ENCODE measurements at regions not wholly inside any gene's neighbourhood (a gene's known extent, or its start where the extent isn't known, plus 50 kb on each side); places are given as distances from the start of the nearest gene placed in this dataset.

DNA sequence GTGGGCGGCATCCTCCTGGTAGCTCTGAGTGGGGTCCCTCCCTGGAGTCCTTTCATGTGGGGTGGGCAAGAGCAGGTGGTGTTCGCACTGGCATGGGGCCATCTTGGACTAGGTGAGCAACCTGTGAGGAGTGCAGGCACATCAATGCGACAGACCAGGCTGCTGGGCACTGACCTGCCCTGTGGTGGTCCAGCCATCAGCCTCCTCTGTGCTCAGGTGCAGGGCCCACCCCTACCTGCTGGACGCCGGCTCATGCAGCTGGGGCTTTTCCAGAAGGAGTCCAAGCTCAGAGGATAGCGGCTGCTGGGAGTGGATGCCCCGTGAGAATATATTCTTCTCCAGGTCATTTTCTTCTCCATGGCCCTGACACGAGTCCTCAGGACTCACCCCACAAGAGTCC is 424.4 kb downstream of the GLRX3 start:
- H3K9ac ChIP-seq, result no peak overlapping the region
- no peaks in the 10 kb centered on the region for H3K36me3 ChIP-seq (ENCODE audit: insufficient read depth)
- H3K27ac ChIP-seq, result no peak overlapping the region
- no peak overlapping the region for H3K4me2 ChIP-seq
- no peaks in the 10 kb centered on the region for H3K79me2 ChIP-seq (ENCODE audit: insufficient read depth, low read depth)
- TF ChIP-seq, protein P1, sequence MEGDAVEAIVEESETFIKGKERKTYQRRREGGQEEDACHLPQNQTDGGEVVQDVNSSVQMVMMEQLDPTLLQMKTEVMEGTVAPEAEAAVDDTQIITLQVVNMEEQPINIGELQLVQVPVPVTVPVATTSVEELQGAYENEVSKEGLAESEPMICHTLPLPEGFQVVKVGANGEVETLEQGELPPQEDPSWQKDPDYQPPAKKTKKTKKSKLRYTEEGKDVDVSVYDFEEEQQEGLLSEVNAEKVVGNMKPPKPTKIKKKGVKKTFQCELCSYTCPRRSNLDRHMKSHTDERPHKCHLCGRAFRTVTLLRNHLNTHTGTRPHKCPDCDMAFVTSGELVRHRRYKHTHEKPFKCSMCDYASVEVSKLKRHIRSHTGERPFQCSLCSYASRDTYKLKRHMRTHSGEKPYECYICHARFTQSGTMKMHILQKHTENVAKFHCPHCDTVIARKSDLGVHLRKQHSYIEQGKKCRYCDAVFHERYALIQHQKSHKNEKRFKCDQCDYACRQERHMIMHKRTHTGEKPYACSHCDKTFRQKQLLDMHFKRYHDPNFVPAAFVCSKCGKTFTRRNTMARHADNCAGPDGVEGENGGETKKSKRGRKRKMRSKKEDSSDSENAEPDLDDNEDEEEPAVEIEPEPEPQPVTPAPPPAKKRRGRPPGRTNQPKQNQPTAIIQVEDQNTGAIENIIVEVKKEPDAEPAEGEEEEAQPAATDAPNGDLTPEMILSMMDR (conservative IDR thresholded peaks at IDR 0.05; ENCODE audit: low read depth, low read length), result no peak
- no peak overlapping the region for H3K4me3 ChIP-seq (IDR thresholded peaks at IDR 0.05; ENCODE audit: insufficient read depth, low read depth, low read length)
- H3K27me3 ChIP-seq (ENCODE audit: insufficient read depth, low read depth), result no peaks in the 10 kb centered on the region; the same call in 1 of the 2 replicates
- no peaks in the 10 kb centered on the region for H3K4me1 ChIP-seq (ENCODE audit: low read depth, poor library complexity, severe bottlenecking)
- no peak overlapping the region for H2AFZ ChIP-seq (ENCODE audit: low read depth)
- H4K20me1 ChIP-seq (ENCODE audit: insufficient read depth), result no peaks in the 10 kb centered on the region

DNA sequence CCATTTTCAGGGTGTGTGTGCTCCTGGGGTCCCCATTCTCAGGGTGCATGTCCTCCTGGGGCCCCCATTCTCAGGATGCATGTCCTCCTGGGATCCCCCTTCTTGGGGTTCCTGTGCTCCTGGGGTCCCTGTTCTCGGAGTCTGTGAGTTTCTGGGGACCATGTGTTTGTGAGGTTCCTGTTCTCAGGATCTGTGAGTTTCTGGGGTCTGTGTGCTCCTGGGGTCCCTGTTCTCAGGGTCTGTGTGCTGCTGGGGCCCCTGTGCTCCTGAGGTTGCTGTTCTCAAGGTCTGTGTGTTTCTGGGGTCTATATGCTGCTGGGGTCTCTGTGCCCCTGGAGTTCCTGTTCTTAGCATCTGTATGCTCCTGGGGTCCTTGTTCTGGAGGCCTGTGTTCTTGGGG is 425.5 kb downstream of the GLRX3 start:
- Histone ChIP-seq H3K27ac (no peak overlapping the region), H2AFZ (ENCODE audit: low read depth) (no peak overlapping the region), H3K27me3 (ENCODE audit: insufficient read depth, low read depth) (no peaks in the 10 kb centered on the region; the same call in 1 of the 2 replicates), H4K20me1 (ENCODE audit: insufficient read depth) (no peaks in the 10 kb centered on the region), H3K4me2 (no peak overlapping the region), H3K4me1 (ENCODE audit: low read depth, poor library complexity, severe bottlenecking) (no peaks in the 10 kb centered on the region), H3K79me2 (ENCODE audit: insufficient read depth, low read depth) (no peaks in the 10 kb centered on the region), H3K4me3 (IDR thresholded peaks at IDR 0.05; ENCODE audit: insufficient read depth, low read depth, low read length) (no peak overlapping the region), H3K9ac (no peak overlapping the region), H3K36me3 (ENCODE audit: insufficient read depth) (no peaks in the 10 kb centered on the region)
- TF ChIP-seq, protein P1 (conservative IDR thresholded peaks at IDR 0.05; ENCODE audit: low read depth, low read length), result no peak

DNA sequence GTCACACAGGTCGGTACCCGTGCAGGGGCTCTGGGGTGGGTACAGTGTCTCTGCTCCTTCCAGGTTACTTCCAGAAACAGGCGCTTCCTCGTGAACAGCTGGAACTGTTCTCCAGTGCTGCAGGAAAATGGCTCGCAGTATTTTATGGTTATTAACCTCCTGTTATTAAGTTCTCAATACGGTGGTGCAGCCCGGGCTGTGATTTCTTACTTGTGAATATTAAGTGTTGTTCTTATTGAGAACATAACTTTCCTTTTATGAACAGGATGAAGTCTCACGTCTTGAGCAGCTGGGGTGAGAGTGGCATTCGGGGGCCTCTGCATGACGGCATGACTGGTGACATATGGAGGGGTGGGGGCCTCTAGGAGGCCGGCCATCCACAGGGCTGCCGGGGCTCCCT is 430.8 kb downstream of the GLRX3 start:
- Histone ChIP-seq H3K79me2 (ENCODE audit: insufficient read depth, low read depth) (no peaks in the 10 kb centered on the region), H3K36me3 (ENCODE audit: insufficient read depth) (no peaks in the 10 kb centered on the region), H3K27ac (no peak overlapping the region), H3K27me3 (ENCODE audit: insufficient read depth, low read depth) (no peaks in the 10 kb centered on the region), H2AFZ (ENCODE audit: low read depth) (no peak overlapping the region), H3K4me1 (ENCODE audit: low read depth, poor library complexity, severe bottlenecking) (no peaks in the 10 kb centered on the region), H3K4me2 (no peak overlapping the region), H4K20me1 (ENCODE audit: insufficient read depth) (no peaks in the 10 kb centered on the region), H3K4me3 (IDR thresholded peaks at IDR 0.05; ENCODE audit: insufficient read depth, low read depth, low read length) (no peak overlapping the region), H3K9ac (no peak overlapping the region)
- TF ChIP-seq, protein P1 (conservative IDR thresholded peaks at IDR 0.05; ENCODE audit: low read depth, low read length), result no peak

DNA sequence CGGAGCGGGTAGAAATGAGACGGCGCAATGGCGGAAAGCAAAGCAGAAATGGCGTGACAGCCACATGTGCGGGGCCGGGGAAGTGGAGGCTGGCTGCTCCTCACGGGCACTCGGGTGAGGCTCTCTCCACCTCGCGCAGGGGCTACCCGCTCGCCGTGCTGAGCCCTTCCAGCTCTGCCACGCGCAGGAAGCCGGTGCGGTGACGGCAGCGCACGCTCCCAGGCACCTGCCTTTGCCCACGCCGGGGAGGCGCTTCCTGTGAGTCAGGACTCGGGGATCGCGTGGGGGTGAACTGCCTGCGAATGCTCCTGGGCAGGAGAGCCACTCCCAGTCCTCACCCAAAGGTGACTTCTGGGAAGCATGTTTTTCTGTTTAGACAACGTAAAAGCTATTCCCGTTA is 431.2 kb downstream of the GLRX3 start:
- H3K27me3 ChIP-seq (ENCODE audit: insufficient read depth, low read depth), result no peaks in the 10 kb centered on the region
- H3K9ac ChIP-seq, result no peak overlapping the region
- no peak overlapping the region for H3K4me2 ChIP-seq
- H3K79me2 ChIP-seq (ENCODE audit: insufficient read depth, low read depth), result no peaks in the 10 kb centered on the region
- no peaks in the 10 kb centered on the region for H3K36me3 ChIP-seq (ENCODE audit: insufficient read depth)
- no peaks in the 10 kb centered on the region for H4K20me1 ChIP-seq (ENCODE audit: insufficient read depth)
- no peak overlapping the region for H3K4me3 ChIP-seq (IDR thresholded peaks at IDR 0.05; ENCODE audit: insufficient read depth, low read depth, low read length)
- H2AFZ ChIP-seq (ENCODE audit: low read depth), result no peak overlapping the region
- no peak overlapping the region for H3K27ac ChIP-seq
- TF ChIP-seq, protein P1 (conservative IDR thresholded peaks at IDR 0.05; ENCODE audit: low read depth, low read length), result no peak
- H3K4me1 ChIP-seq (ENCODE audit: low read depth, poor library complexity, severe bottlenecking), result no peaks in the 10 kb centered on the region

Measured in KMS-11 (cell line).